Panc1 (cell line): ENCODE measurements at regions not wholly inside any gene's neighbourhood (a gene's known extent, or its start where the extent isn't known, plus 50 kb on each side); places are given as distances from the start of the nearest gene placed in this dataset.

Experiments used
- ATAC-seq: fragments of 200-7000 bp; cut with Tn5 transposase; 2 replicates; pipeline ENCODE4 v1.9.1; 2020; ENCODE audit warnings: mild to moderate bottlenecking, moderate library complexity
- BruUV-seq: library from RNA; stranded (reverse); fragments of 400-500 nt; replicated peaks from 2 replicates; lab custom pipeline; 2021; lab: Mats Ljungman, UMichigan
- CTCF ChIA-PET: fragments of 300-600 bp; sonication (Branson Sonifier 250); formaldehyde crosslinking; loops from one replicate; lab custom pipeline; 2022; ENCODE audit warnings: antibody characterized with exemption; lab: Charles Lee
- POLR2A ChIA-PET: fragments of 300-600 bp; sonication (Branson Sonifier 250); formaldehyde crosslinking; loops from one replicate; lab custom pipeline; 2022; ENCODE audit warnings: antibody characterized with exemption; lab: Charles Lee
- DNase-seq: peaks from one replicate; pipeline ENCODE4 v3.0.0-alpha.2; 2010; ENCODE audit warnings: low read depth, low spot score
- H3K27ac ChIP-seq: 2 replicates; pipeline ENCODE4 v1.5.1; 2011; ENCODE audit warnings: mild to moderate bottlenecking, low read length, inconsistent platforms
- H3K27me3 ChIP-seq: fragments of 200-500 bp; sonication (Bioruptor generic); 2 replicates; pipeline ENCODE4 v1.6.0; 2014; ENCODE audit warnings: low read length, inconsistent platforms; ENCODE audit not compliant: control insufficient read depth, insufficient read depth
- H3K36me3 ChIP-seq: fragments of 200-500 bp; sonication (Bioruptor generic); 2 replicates; pipeline ENCODE4 v1.5.1; 2014; ENCODE audit warnings: inconsistent platforms, mild to moderate bottlenecking, low read length, moderate library complexity; ENCODE audit not compliant: control insufficient read depth, insufficient read depth
- H3K4me1 ChIP-seq: 2 replicates; pipeline ENCODE4 v1.5.1; 2011; ENCODE audit warnings: inconsistent platforms, mild to moderate bottlenecking, low read length, moderate library complexity; ENCODE audit not compliant: control insufficient read depth, insufficient read depth
- H3K4me3 ChIP-seq, 2 experiments: 2 replicates each; pipeline ENCODE4 v1.5.1; 2011 to 2012; ENCODE audit warnings: low read depth in 2 of 2, low read length in 2 of 2, mild to moderate bottlenecking in 2 of 2, inconsistent platforms in 1 of 2, moderate library complexity in 1 of 2
- H3K9me3 ChIP-seq: fragments of 200-500 bp; sonication (Bioruptor generic); 2 replicates; pipeline ENCODE4 v1.5.1; 2014; ENCODE audit warnings: low read depth, mild to moderate bottlenecking, inconsistent platforms, low read length, moderate library complexity; ENCODE audit not compliant: control insufficient read depth, insufficient read depth
- CTCF ChIP-seq: fragments of 450-650 bp; IDR thresholded peaks from 2 replicates; pipeline ENCODE4 v1.5.1; 2017; ENCODE audit warnings: mild to moderate bottlenecking
- POLR2AphosphoS5 ChIP-seq: IDR thresholded peaks from 2 replicates; pipeline ENCODE4 v1.6.1; 2012; ENCODE audit warnings: mild to moderate bottlenecking, low read depth, low read length, moderate library complexity
- REST ChIP-seq, 2 experiments: IDR thresholded peaks; 2 replicates each; pipeline ENCODE4 v1.6.1; 2011 to 2012; ENCODE audit warnings: low read depth in 2 of 2, control low read depth in 1 of 2, low read length in 1 of 2, mild to moderate bottlenecking in 1 of 2, moderate library complexity in 1 of 2; ENCODE audit not compliant: insufficient read depth in 1 of 2
- SIN3A ChIP-seq: IDR thresholded peaks from 2 replicates; pipeline ENCODE4 v1.6.1; 2012; ENCODE audit warnings: low read depth, mild to moderate bottlenecking, low read length, moderate library complexity, borderline replicate concordance; ENCODE audit not compliant: insufficient read depth
- TCF7L2 ChIP-seq: IDR thresholded peaks from 2 replicates; pipeline ENCODE4 v1.6.1; 2011; ENCODE audit warnings: mild to moderate bottlenecking, low read depth, low read length, inconsistent platforms
- in situ Hi-C: cut with HindIII; loops from 2 replicates; pipeline ENCODE4 v1.10.0; 2016; ENCODE audit warnings: low sequenced_read_pairs, low pct_unique_long_range_greater_than_20kb
- intact Hi-C: fragments of 100-400 bp; cut with micrococcal nuclease; formaldehyde crosslinking; loops from one replicate; pipeline ENCODE4 v1.10.0; 2022; ENCODE audit not compliant: unreplicated experiment

- no peaks in the 10 kb centered on the region for H3K27me3 ChIP-seq
- no TSS peak for BruUV-seq
- POLR2A ChIA-PET: no interaction called here
- no peak for TF ChIP-seq REST (IDR thresholded peaks at IDR 0.05; ENCODE audit: insufficient read depth in 1 of 2, low read depth in 2 of 2, low read length in 1 of 2)
- no peak for TF ChIP-seq TCF7L2
- TF ChIP-seq POLR2AphosphoS5: no peak
- no peak for TF ChIP-seq CTCF
- TF ChIP-seq SIN3A: no peak
- no peaks in the 10 kb centered on the region for H3K9me3 ChIP-seq
- no peaks in the 10 kb centered on the region for H3K36me3 ChIP-seq
- in situ Hi-C loops (no loop called here), intact Hi-C loops (no loop called here)
- CTCF ChIA-PET: no interaction called here
- no peaks in the 10 kb centered on the region for H3K4me1 ChIP-seq
- ATAC-seq: no peak
- no peak overlapping the region for H3K4me3 ChIP-seq
- H3K27ac ChIP-seq: no peak overlapping the region
- DNase-seq: no peak
Observed at GRCh38 chr10:33795529-33795928, 461.1 kb upstream of the NRP1 start.

- Histone ChIP-seq H3K36me3 (no peaks in the 10 kb centered on the region), H3K4me1 (no peaks in the 10 kb centered on the region), H3K9me3 (no peaks in the 10 kb centered on the region), H3K27ac (no peak overlapping the region), H3K27me3 (no peaks in the 10 kb centered on the region), H3K4me3 (no peak overlapping the region)
- intact Hi-C loops: no loop called here
- in situ Hi-C loops: no loop called here
- TF ChIP-seq POLR2AphosphoS5 (no peak), CTCF (no peak), TCF7L2 (no peak), SIN3A (no peak), REST (IDR thresholded peaks at IDR 0.05; ENCODE audit: insufficient read depth in 1 of 2, low read depth in 2 of 2, low read length in 1 of 2) (no peak)
- ATAC-seq (no peak), DNase-seq (no peak)
- ChIA-PET CTCF (interaction anchor here (0.6 kb wide), 1 partner anchor 46 kb away, joined by 4 read pairs; no protein-coding TSS in a partner anchor), POLR2A (no interaction called here)
- BruUV-seq: no TSS peak
Observed at GRCh38 chr10:33794460-33794859, 460.0 kb upstream of the NRP1 start.
